ENCODE measurements at regions not wholly inside any gene's neighbourhood (a gene's known extent, or its start where the extent isn't known, plus 50 kb on each side); places are given as distances from the start of the nearest gene placed in this dataset.

DNA sequence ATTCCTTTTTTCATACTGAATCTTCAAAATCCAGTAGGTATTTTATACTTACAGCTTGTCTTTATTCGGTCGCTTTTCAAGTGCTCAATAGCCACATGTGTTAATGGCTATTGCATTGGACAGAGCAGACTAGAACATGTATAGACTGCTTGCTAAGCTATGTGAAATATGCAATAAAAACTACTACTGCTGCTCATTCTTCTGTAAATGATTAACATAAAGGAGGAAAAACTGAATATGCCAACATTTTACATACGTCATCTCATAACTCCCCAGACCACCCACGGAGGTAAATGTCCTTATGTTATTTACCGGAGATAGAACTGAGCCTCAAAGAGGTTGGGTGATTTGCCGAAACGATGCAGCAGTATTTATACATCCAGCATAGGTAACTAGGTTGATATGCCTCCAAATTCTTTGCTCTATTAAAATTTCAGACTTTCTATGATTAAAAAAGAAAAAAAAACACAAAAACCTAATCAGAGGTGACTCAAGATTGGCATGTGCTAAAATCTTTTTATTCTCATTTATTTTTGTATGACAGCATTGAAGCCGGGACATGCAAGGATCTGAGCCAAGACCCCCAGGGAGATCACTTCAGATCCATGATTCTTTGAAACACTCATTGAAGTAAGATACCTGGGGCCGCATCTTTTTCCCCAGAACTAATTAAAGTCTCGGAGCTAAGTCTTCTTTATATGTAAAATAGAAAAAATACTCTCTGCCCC is 78.5 kb upstream of the OR5AK2 start:
- ATAC-seq: no peak
- TF ChIP-seq, protein P1, sequence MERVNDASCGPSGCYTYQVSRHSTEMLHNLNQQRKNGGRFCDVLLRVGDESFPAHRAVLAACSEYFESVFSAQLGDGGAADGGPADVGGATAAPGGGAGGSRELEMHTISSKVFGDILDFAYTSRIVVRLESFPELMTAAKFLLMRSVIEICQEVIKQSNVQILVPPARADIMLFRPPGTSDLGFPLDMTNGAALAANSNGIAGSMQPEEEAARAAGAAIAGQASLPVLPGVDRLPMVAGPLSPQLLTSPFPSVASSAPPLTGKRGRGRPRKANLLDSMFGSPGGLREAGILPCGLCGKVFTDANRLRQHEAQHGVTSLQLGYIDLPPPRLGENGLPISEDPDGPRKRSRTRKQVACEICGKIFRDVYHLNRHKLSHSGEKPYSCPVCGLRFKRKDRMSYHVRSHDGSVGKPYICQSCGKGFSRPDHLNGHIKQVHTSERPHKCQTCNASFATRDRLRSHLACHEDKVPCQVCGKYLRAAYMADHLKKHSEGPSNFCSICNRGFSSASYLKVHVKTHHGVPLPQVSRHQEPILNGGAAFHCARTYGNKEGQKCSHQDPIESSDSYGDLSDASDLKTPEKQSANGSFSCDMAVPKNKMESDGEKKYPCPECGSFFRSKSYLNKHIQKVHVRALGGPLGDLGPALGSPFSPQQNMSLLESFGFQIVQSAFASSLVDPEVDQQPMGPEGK (CRISPR knock-in tag; IDR thresholded peaks at IDR 0.05; ENCODE audit: borderline replicate concordance): no peak
- TF ChIP-seq CSDC2 (CRISPR knock-in tag; IDR thresholded peaks at IDR 0.05) (no peak), ZNF565 (CRISPR knock-in tag; conservative IDR thresholded peaks at IDR 0.05; ENCODE audit: low read depth) (no peak), ARNTL (CRISPR knock-in tag; IDR thresholded peaks at IDR 0.05; ENCODE audit: borderline replicate concordance, low read depth) (no peak), GLIS3 (CRISPR knock-in tag; IDR thresholded peaks at IDR 0.05) (no peak), ZC3H10 (CRISPR knock-in tag; IDR thresholded peaks at IDR 0.05) (no peak), ISL1 (CRISPR knock-in tag; IDR thresholded peaks at IDR 0.05) (no peak), PPARA (CRISPR knock-in tag; IDR thresholded peaks at IDR 0.05; ENCODE audit: borderline replicate concordance) (no peak), ESRRG (CRISPR knock-in tag; IDR thresholded peaks at IDR 0.05) (no peak)
- TF ChIP-seq, protein P2, sequence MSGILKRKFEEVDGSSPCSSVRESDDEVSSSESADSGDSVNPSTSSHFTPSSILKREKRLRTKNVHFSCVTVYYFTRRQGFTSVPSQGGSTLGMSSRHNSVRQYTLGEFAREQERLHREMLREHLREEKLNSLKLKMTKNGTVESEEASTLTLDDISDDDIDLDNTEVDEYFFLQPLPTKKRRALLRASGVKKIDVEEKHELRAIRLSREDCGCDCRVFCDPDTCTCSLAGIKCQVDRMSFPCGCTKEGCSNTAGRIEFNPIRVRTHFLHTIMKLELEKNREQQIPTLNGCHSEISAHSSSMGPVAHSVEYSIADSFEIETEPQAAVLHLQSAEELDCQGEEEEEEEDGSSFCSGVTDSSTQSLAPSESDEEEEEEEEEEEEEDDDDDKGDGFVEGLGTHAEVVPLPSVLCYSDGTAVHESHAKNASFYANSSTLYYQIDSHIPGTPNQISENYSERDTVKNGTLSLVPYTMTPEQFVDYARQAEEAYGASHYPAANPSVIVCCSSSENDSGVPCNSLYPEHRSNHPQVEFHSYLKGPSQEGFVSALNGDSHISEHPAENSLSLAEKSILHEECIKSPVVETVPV (CRISPR knock-in tag; IDR thresholded peaks at IDR 0.05): no peak

DNA sequence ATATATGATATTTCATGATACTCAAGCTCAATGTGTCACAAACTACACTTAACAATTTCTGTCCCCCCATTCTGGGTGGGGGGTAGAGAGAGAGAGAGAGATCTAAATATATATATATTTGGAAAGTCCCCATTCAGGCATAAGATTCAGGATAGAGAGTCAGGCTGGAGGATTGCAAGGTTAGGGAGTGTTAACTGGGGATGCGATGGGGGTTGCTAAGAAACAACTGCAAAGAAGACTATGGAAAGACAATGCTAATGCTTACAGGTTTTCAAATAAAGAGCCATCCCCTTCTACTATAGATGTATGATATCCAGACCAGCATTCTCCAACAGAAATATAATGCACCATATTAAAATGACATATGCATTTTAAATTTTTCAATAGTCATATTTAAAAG is 79.2 kb upstream of the OR5AK2 start:
- TF ChIP-seq CSDC2 (CRISPR knock-in tag; IDR thresholded peaks at IDR 0.05): no peak
- TF ChIP-seq, protein P3, sequence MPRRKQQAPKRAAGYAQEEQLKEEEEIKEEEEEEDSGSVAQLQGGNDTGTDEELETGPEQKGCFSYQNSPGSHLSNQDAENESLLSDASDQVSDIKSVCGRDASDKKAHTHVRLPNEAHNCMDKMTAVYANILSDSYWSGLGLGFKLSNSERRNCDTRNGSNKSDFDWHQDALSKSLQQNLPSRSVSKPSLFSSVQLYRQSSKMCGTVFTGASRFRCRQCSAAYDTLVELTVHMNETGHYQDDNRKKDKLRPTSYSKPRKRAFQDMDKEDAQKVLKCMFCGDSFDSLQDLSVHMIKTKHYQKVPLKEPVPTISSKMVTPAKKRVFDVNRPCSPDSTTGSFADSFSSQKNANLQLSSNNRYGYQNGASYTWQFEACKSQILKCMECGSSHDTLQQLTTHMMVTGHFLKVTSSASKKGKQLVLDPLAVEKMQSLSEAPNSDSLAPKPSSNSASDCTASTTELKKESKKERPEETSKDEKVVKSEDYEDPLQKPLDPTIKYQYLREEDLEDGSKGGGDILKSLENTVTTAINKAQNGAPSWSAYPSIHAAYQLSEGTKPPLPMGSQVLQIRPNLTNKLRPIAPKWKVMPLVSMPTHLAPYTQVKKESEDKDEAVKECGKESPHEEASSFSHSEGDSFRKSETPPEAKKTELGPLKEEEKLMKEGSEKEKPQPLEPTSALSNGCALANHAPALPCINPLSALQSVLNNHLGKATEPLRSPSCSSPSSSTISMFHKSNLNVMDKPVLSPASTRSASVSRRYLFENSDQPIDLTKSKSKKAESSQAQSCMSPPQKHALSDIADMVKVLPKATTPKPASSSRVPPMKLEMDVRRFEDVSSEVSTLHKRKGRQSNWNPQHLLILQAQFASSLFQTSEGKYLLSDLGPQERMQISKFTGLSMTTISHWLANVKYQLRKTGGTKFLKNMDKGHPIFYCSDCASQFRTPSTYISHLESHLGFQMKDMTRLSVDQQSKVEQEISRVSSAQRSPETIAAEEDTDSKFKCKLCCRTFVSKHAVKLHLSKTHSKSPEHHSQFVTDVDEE (CRISPR knock-in tag; IDR thresholded peaks at IDR 0.05): no peak
- TF ChIP-seq ZFP30 (CRISPR knock-in tag; IDR thresholded peaks at IDR 0.05): no peak
- TF ChIP-seq ZNF8 (CRISPR knock-in tag; IDR thresholded peaks at IDR 0.05): no peak
- no peak for ATAC-seq

DNA sequence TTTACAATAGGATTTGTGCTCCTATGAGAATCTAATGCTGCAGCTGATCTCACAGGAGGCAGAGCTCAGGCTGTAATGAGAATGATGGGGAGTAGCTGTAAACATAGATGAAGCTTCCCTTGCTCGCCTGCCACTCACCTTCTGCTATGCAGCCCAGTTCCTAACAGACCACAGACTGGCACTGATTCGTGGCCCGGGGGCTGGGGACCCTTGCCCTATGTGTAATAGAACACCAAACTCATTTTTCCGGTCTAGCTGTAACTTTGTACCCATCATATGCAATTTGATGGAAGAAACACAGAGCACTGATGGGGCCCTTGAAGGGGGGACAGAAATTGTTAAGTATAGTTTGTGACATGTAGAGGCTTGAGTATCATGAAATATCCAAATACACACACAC is 79.6 kb upstream of the OR5AK2 start:
- no peak for TF ChIP-seq ZNF565 (CRISPR knock-in tag; conservative IDR thresholded peaks at IDR 0.05; ENCODE audit: low read depth)
- ATAC-seq: no peak

DNA sequence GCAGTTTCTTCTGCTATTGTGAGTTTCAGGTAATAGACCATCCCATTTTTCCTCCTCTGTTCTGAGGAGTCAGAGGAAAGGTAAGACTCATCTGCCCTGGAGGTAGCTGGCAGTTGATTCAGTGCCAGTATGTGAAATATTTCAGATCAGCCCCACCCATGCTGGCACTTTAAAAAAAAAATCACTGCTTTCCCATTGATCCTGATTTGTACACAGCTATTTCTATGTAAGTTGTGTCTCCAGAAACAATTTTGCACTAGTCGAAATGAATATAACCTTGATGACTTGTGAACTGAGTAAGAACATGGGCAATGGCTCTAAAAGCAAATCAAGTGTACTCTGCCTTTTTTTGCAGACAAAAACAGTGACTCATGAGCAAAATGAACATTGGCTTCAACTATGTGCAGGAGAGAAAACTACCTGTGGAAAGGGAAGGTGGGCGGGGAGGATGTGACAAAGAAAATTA is 82.0 kb upstream of the OR5AK2 start:
- TF ChIP-seq BACH2 (CRISPR knock-in tag; IDR thresholded peaks at IDR 0.05; ENCODE audit: borderline replicate concordance) (no peak), GLIS3 (CRISPR knock-in tag; IDR thresholded peaks at IDR 0.05) (no peak), CSDC2 (CRISPR knock-in tag; IDR thresholded peaks at IDR 0.05) (no peak), ZNF565 (CRISPR knock-in tag; conservative IDR thresholded peaks at IDR 0.05; ENCODE audit: low read depth) (no peak), ISL1 (CRISPR knock-in tag; IDR thresholded peaks at IDR 0.05) (no peak), TCF4 (CRISPR knock-in tag; IDR thresholded peaks at IDR 0.05; ENCODE audit: borderline replicate concordance) (no peak), ESRRG (CRISPR knock-in tag; IDR thresholded peaks at IDR 0.05) (no peak), ZNF70 (CRISPR knock-in tag; IDR thresholded peaks at IDR 0.05) (no peak), TOX (CRISPR knock-in tag; IDR thresholded peaks at IDR 0.05; ENCODE audit: borderline replicate concordance) (no peak), ARNTL (CRISPR knock-in tag; IDR thresholded peaks at IDR 0.05; ENCODE audit: borderline replicate concordance, low read depth) (no peak), ZFP3 (CRISPR knock-in tag; IDR thresholded peaks at IDR 0.05) (no peak)
- TF ChIP-seq, protein P2 (CRISPR knock-in tag; IDR thresholded peaks at IDR 0.05): no peak
- TF ChIP-seq, protein P4, sequence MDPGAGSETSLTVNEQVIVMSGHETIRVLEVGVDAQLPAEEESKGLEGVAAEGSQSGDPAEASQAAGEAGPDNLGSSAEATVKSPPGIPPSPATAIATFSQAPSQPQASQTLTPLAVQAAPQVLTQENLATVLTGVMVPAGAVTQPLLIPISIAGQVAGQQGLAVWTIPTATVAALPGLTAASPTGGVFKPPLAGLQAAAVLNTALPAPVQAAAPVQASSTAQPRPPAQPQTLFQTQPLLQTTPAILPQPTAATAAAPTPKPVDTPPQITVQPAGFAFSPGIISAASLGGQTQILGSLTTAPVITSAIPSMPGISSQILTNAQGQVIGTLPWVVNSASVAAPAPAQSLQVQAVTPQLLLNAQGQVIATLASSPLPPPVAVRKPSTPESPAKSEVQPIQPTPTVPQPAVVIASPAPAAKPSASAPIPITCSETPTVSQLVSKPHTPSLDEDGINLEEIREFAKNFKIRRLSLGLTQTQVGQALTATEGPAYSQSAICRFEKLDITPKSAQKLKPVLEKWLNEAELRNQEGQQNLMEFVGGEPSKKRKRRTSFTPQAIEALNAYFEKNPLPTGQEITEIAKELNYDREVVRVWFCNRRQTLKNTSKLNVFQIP (CRISPR knock-in tag; IDR thresholded peaks at IDR 0.05; ENCODE audit: borderline replicate concordance, low read depth): no peak
- TF ChIP-seq, protein P3 (CRISPR knock-in tag; IDR thresholded peaks at IDR 0.05): no peak
- TF ChIP-seq, protein P5, sequence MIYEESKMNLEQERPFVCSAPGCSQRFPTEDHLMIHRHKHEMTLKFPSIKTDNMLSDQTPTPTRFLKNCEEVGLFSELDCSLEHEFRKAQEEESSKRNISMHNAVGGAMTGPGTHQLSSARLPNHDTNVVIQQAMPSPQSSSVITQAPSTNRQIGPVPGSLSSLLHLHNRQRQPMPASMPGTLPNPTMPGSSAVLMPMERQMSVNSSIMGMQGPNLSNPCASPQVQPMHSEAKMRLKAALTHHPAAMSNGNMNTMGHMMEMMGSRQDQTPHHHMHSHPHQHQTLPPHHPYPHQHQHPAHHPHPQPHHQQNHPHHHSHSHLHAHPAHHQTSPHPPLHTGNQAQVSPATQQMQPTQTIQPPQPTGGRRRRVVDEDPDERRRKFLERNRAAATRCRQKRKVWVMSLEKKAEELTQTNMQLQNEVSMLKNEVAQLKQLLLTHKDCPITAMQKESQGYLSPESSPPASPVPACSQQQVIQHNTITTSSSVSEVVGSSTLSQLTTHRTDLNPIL (CRISPR knock-in tag; IDR thresholded peaks at IDR 0.05; ENCODE audit: low read depth): no peak
- no peak for ATAC-seq
